ENCODE measurements at regions not wholly inside any gene's neighbourhood (a gene's known extent, or its start where the extent isn't known, plus 50 kb on each side); places are given as distances from the start of the nearest gene placed in this dataset.

GRCh38 chr11:21969841-21970240, 223.0 kb upstream of the ANO5 start:
- no peak for TF ChIP-seq CTCF (conservative IDR thresholded peaks at IDR 0.05; ENCODE audit: low read length)
- no peak for TF ChIP-seq EZH2phosphoT487 (IDR thresholded peaks at IDR 0.05; ENCODE audit: borderline replicate concordance, low read depth, low read length)
